ENCODE measurements at regions not wholly inside any gene's neighbourhood (a gene's known extent, or its start where the extent isn't known, plus 50 kb on each side); places are given as distances from the start of the nearest gene placed in this dataset.
"Not testable (repeated sequence)": the region's sequence is repeated elsewhere in the genome, so short reads cannot be mapped to it uniquely, and the experiment has no call there.

DNA sequence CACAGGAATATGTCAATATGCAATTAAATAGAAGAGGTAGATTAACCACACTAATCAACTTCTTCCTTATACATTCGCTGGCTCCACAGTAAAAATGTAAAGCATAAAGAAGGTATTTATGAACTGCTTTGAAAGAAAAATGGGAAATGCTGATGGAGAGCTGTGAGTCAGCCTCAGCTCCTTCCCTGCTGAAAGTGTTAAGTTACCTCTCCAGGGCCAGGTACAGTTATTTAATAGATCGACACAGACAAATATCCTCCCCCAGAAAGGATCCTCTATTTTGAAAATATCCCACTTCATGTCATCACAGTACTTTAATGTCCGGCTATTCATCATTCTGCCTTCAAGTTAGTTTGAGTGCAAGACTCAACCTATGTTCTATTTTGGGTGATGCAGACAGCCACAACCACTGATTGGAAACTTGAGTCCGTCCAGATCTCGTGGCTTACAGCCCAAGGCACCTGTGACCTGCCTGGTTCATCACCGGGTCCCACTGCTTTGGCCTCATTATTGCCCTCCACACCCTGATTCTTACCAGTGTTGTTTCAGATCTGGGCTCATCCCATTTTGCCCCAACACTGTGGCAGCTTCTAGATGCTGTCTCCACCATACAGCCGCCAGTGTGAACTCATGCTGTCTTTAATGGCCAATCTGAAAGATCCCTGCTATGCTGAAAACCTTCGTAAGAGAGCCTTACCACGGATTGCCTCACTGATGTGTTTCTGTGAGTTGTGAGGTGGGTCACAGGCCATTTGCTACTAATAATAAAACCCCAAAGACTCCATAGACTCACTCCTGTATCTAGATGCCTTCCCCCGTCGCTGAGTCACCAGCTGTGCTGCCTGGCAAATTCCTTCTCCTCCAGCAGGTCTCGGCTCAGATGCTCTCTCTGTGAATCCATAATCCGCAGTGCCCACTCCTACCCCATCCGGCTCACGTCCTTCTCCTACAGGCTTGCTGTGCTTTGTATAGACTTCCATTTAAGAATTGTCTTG is 56.2 kb upstream of the DDAH1 start:
- ATAC-seq; DNase-seq (ENCODE audit: low spot score); intact Hi-C loops (cut with DNase I): not testable (repeated sequence)

DNA sequence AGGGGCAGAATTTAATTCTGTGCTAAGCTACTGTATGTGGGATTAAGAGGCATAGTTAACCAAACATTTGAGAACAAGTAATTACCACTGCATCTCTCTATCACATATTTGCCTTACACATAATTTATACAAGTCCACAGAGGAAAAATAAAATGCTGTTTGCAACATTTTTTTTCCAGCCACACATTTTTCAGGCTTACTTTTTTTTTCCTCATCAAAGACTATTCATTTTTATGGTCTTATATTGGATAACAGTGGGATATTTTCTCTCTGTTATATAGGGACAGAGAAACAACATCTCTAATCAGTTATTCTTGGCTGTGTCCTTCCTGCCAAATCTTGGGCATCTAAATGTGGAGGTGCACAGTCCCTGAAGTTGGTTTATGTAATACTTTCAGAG is 57.5 kb upstream of the DDAH1 start:
- DNase-seq (ENCODE audit: low spot score); intact Hi-C loops (cut with DNase I); ATAC-seq: not testable (repeated sequence)

DNA sequence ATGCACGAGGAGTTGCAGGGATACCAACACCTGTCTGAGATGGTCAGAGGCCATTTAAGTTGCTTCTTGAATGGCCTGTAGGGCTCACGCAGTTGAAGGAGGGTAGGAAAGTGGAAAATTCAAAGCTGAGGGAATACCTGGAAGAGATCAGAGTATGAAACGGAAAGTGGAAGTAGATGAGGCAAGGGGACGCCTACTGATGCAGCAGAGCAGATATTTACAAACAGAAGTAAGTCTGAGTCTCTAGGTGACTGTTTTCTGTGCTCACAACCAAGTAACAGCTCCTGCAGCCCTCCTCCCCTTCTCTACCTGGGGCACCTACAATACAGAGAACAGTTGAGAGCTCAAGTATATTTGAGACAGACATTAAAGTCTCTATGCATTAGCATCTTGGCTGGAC is 57.5 kb upstream of the CCN1 start:
- intact Hi-C loops (cut with DNase I); ATAC-seq: not testable (repeated sequence)

DNA sequence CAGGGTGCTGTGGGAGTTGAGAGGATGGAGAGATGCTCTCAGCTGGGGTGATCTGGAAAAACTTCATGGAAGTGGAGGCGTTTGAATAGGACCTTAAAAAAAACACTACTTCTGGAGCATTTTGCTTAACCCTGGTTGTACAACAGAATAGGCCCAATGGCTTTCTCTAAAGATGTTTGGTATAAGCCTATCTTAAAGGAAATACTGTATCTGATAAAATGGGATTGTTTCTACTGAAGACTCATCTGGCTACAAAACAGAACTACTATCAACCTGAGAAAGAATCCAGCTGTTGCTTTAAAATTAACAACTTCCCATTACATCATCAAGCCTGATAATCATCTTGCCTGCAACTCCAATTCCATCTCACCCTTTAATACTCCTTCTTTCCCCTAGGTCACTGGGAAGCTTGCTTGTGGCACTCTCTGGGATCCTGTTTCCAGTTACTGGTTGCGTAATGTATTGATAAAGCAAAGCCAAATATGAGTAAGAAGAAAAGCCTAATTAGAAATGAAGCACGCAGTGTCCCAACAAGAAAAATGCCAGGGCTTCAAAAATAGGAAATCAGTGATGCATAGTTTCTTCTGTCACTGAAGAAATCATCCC is 56.2 kb upstream of the CCN1 start:
- intact Hi-C loops (cut with DNase I); DNase-seq (ENCODE audit: low spot score): not testable (repeated sequence)
- ATAC-seq = peak; percentile 77

More for the DNA sequence above, 57.5 kb upstream of the CCN1 start:
- not testable (repeated sequence) for DNase-seq (ENCODE audit: low spot score)

DNA sequence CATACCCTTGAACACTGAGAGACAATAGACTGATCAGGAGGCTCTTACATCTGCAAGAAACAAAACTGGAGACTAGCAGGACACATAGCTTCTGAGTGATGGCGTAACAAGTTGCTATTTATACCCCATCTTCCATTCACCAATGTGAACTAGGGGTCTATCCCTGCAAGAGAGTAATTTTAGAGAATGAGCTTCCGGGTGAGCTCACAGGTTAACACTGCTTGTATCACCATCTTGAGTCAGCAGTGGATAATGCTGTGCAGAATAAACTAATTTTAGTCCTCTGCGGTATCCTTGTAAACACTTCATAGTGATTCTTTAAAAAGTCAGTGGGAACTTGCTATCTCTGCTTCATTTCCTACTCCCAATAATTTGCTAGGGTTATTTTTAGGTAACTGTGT is 55.0 kb upstream of the CCN1 start:
- ATAC-seq = peak; percentile 39
- intact Hi-C loops (cut with DNase I); DNase-seq (ENCODE audit: low spot score): not testable (repeated sequence)

DNA sequence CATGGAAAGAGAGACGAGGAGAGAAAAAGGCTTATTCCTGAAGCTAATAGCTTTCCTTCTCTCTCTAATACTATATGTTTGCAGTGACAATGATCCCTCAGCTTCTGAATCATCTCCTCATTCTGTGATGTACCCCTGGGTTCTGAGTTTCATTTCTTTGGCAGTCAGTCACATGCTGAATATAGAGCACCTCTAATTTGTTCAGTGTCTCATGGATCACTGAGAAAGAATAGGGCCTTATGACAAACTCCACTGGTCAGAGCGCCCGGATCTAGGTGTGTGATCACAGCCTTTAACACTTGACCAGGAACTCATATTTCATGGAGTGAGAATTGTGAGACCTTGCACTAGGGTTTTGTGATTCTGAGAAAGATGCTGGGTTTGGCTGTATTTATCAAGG is 54.3 kb upstream of the CCN1 start:
- ATAC-seq; DNase-seq (ENCODE audit: low spot score); intact Hi-C loops (cut with DNase I): not testable (repeated sequence)

DNA sequence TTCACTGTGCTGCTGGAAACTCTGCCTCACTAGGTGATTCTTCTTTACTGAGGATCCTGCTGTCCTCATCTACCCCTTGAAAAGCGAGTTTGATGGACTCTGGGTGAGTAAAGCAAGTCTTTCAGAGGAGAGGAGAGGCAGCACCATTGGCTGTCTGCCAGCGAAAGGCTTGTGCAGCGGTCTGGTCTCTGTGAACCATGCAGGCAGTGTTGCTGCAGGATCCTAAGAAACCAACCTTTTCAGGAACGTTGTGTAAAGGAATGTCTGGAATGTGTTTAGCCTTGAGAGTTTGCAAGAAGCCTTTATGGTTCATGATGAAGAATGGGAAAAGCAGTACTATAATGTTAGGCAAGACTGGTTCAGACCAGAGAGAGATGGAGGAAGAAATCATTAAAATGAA is 53.4 kb upstream of the CCN1 start:
- ATAC-seq (peak; percentile 75), DNase-seq (ENCODE audit: low spot score) (peak; percentile 85)
- intact Hi-C loops (cut with DNase I) = not testable (repeated sequence)

Data from sciatic nerve (tissue), 2 donors.